ENCODE measurements at regions not wholly inside any gene's neighbourhood (a gene's known extent, or its start where the extent isn't known, plus 50 kb on each side); places are given as distances from the start of the nearest gene placed in this dataset.

GRCh38 chr5:54672871-54673270 is 155.3 kb downstream of the SNX18 start:
- Histone ChIP-seq H3K4me3 (ENCODE audit: low read depth, low read length) (no peak overlapping the region), H3K36me3 (ENCODE audit: control insufficient read depth, insufficient read depth, low read length) (no peaks in the 10 kb centered on the region), H3K27me3 (ENCODE audit: control insufficient read depth, insufficient read depth, low read length) (no peaks in the 10 kb centered on the region)
- DNase-seq (ENCODE audit: low read depth) (peak; percentile 1), FAIRE-seq (no peak)
- TF ChIP-seq CTCF (IDR thresholded peaks at IDR 0.05; ENCODE audit: insufficient read depth, low read length, severe bottlenecking), result no peak

GRCh38 chr5:54671681-54672080 is 154.1 kb downstream of the SNX18 start:
- DNase-seq (ENCODE audit: low read depth) (no peak), FAIRE-seq (no peak)
- Histone ChIP-seq H3K27me3 (ENCODE audit: control insufficient read depth, insufficient read depth, low read length) (no peaks in the 10 kb centered on the region), H3K36me3 (ENCODE audit: control insufficient read depth, insufficient read depth, low read length) (no peaks in the 10 kb centered on the region), H3K4me3 (ENCODE audit: low read depth, low read length) (no peak overlapping the region)
- TF ChIP-seq CTCF (IDR thresholded peaks at IDR 0.05; ENCODE audit: insufficient read depth, low read length, severe bottlenecking), result no peak

- peak; percentile 98 for FAIRE-seq
- TF ChIP-seq CTCF (IDR thresholded peaks at IDR 0.05; ENCODE audit: insufficient read depth, low read length, severe bottlenecking), result no peak
Measured at GRCh38 chr5:54671111-54671531, 153.6 kb downstream of the SNX18 start.

GRCh38 chr5:54670281-54670680 is 152.7 kb downstream of the SNX18 start:
- TF ChIP-seq CTCF (IDR thresholded peaks at IDR 0.05; ENCODE audit: insufficient read depth, low read length, severe bottlenecking), result no peak
- Histone ChIP-seq H3K27me3 (ENCODE audit: control insufficient read depth, insufficient read depth, low read length) (no peaks in the 10 kb centered on the region), H3K36me3 (ENCODE audit: control insufficient read depth, insufficient read depth, low read length) (no peaks in the 10 kb centered on the region), H3K4me3 (ENCODE audit: low read depth, low read length) (no peak overlapping the region)
- DNase-seq (ENCODE audit: low read depth), result no peak
- peak; percentile 23 for FAIRE-seq

More at GRCh38 chr5:54671111-54671531, 153.6 kb downstream of the SNX18 start:
- DNase-seq (ENCODE audit: low read depth), result peak; percentile 98
- Histone ChIP-seq H3K4me3 (ENCODE audit: low read depth, low read length) (no peak overlapping the region), H3K27me3 (ENCODE audit: control insufficient read depth, insufficient read depth, low read length) (no peaks in the 10 kb centered on the region), H3K36me3 (ENCODE audit: control insufficient read depth, insufficient read depth, low read length) (no peaks in the 10 kb centered on the region)

- no peaks in the 10 kb centered on the region for H3K27me3 ChIP-seq (ENCODE audit: control insufficient read depth, insufficient read depth, low read length)
- FAIRE-seq (no peak), DNase-seq (ENCODE audit: low read depth) (no peak)
- H3K36me3 ChIP-seq (ENCODE audit: control insufficient read depth, insufficient read depth, low read length), result no peaks in the 10 kb centered on the region
- no peak for TF ChIP-seq CTCF (IDR thresholded peaks at IDR 0.05; ENCODE audit: insufficient read depth, low read length, severe bottlenecking)
- H3K4me3 ChIP-seq (ENCODE audit: low read depth, low read length), result no peak overlapping the region
Measured at GRCh38 chr5:54669845-54670244, 152.3 kb downstream of the SNX18 start.

- no peak for TF ChIP-seq CTCF (IDR thresholded peaks at IDR 0.05; ENCODE audit: insufficient read depth, low read length, severe bottlenecking)
- no peak for DNase-seq (ENCODE audit: low read depth)
- Histone ChIP-seq H3K36me3 (ENCODE audit: control insufficient read depth, insufficient read depth, low read length) (no peaks in the 10 kb centered on the region), H3K4me3 (ENCODE audit: low read depth, low read length) (no peak overlapping the region), H3K27me3 (ENCODE audit: control insufficient read depth, insufficient read depth, low read length) (no peaks in the 10 kb centered on the region)
- FAIRE-seq, result no peak
Measured at GRCh38 chr5:54669285-54669684, 151.7 kb downstream of the SNX18 start.

Measured in bronchial epithelial cell (primary cell).